Spleen (tissue), 11 donors: ENCODE measurements at regions not wholly inside any gene's neighbourhood (a gene's known extent, or its start where the extent isn't known, plus 50 kb on each side); places are given as distances from the start of the nearest gene placed in this dataset.

Experiments
- DNase-seq: peaks from one replicate; pipeline ENCODE4 v3.0.0-alpha.2; 2020
- H3K27ac ChIP-seq, 8 donors: fragments of 200-600 bp; sonication (generic) in 7 of 8; 1 replicate in 4 of 8; 2 replicates in 4 of 8; pipeline versions ENCODE4 v1.5.0 to v1.8.0; 2016 to 2021; ENCODE audit warnings: inconsistent platforms in 4 of 8, mild to moderate bottlenecking in 4 of 8, moderate library complexity in 1 of 8
- H3K27me3 ChIP-seq, 7 donors: fragments of 200-600 bp; sonication (generic) in 6 of 7; replicated peaks in 1 of 7; 1 replicate in 4 of 7; 2 replicates in 3 of 7; pipeline versions ENCODE4 v1.5.0 to v1.8.0; 2016 to 2021; ENCODE audit warnings: inconsistent platforms in 3 of 7, mild to moderate bottlenecking in 1 of 7
- H3K36me3 ChIP-seq, 6 donors: fragments of 200-600 bp; sonication (generic) in 5 of 6; 1 replicate in 4 of 6; 2 replicates in 2 of 6; pipeline versions ENCODE4 v1.5.0 to v1.8.0; 2016 to 2021; ENCODE audit warnings: inconsistent platforms in 2 of 6
- H3K4me1 ChIP-seq, 6 donors: fragments of 200-600 bp; sonication (generic) in 5 of 6; 1 replicate in 3 of 6; 2 replicates in 3 of 6; pipeline versions ENCODE4 v1.5.0 to v1.8.0; 2016 to 2021; ENCODE audit warnings: inconsistent platforms in 3 of 6
- H3K4me3 ChIP-seq, 8 donors: fragments of 200-600 bp; sonication (generic) in 7 of 8; 1 replicate in 4 of 8; 2 replicates in 4 of 8; pipeline versions ENCODE4 v1.5.0 to v1.8.0; 2016 to 2021; ENCODE audit warnings: inconsistent platforms in 4 of 8, mild to moderate bottlenecking in 4 of 8, moderate library complexity in 2 of 8
- H3K9me3 ChIP-seq, 8 donors: fragments of 200-600 bp; sonication (generic) in 7 of 8; 1 replicate in 4 of 8; 2 replicates in 4 of 8; pipeline versions ENCODE4 v1.5.0 to v1.8.0; 2016 to 2021; ENCODE audit warnings: inconsistent platforms in 4 of 8
- POLR2A ChIP-seq, 3 donors: fragments of 450-650 bp; IDR thresholded peaks; one replicate each; pipeline ENCODE4 v1.5.1; 2017; ENCODE audit warnings: antibody characterized with exemption in 3 of 3, mild to moderate bottlenecking in 1 of 3
- POLR2AphosphoS5 ChIP-seq, 3 donors: sonication (generic); formaldehyde crosslinking; IDR thresholded peaks; one replicate each; pipeline ENCODE4 v1.5.1; 2017; ENCODE audit warnings: antibody characterized with exemption in 3 of 3
- WGBS, 5 donors: extraction: QIAGEN DNeasy Blood & Tissue Kit in 3 of 5; methylation state at CpG; one replicate each; pipeline versions ENCODE4 v1.1.5 to v1.1.7; 2013 to 2018; 5-methylcytosine and 5-hydroxymethylcytosine counted together
- intact Hi-C: fragments of 100-400 bp; cut with DNase I; formaldehyde crosslinking; loops from one replicate; pipeline ENCODE4 v1.15.0; 2023; ENCODE audit warnings: low total_unique reads
- TF ChIP-seq, protein P1 (sequence below), 11 experiments: fragments of 200-600 bp in 7 of 11; fragments of 450-650 bp in 4 of 11; sonication (generic) in 4 of 11; IDR thresholded peaks in 8 of 11; conservative IDR thresholded peaks in 3 of 11; 1 replicate in 7 of 11; 2 replicates in 4 of 11; pipeline versions ENCODE4 v1.4.0 to v1.8.0; 2016 to 2021; ENCODE audit warnings: antibody characterized with exemption in 11 of 11, inconsistent platforms in 4 of 11, mild to moderate bottlenecking in 1 of 11
- donor health status: healthy with polysubstance abuse.
- donor health status: DM: no; HTN: no; CAD: no; lungs with moderate emphysema.
- donor health status: DM: no; HTN: no; CAD: no.
- donor health status: Bipolar disorder and iron deficiency.
- donor health status: healthy.
- donor health status: DM: no; HTN: no; CAD: no.
- donor health status: DM: yes; HTN: yes; CAD: no.

GRCh38 chr3:76645724-76646123, 394.2 kb upstream of the ROBO2 start:
- H3K4me1 ChIP-seq: no peaks in the 10 kb centered on the region
- TF ChIP-seq, protein P1, sequence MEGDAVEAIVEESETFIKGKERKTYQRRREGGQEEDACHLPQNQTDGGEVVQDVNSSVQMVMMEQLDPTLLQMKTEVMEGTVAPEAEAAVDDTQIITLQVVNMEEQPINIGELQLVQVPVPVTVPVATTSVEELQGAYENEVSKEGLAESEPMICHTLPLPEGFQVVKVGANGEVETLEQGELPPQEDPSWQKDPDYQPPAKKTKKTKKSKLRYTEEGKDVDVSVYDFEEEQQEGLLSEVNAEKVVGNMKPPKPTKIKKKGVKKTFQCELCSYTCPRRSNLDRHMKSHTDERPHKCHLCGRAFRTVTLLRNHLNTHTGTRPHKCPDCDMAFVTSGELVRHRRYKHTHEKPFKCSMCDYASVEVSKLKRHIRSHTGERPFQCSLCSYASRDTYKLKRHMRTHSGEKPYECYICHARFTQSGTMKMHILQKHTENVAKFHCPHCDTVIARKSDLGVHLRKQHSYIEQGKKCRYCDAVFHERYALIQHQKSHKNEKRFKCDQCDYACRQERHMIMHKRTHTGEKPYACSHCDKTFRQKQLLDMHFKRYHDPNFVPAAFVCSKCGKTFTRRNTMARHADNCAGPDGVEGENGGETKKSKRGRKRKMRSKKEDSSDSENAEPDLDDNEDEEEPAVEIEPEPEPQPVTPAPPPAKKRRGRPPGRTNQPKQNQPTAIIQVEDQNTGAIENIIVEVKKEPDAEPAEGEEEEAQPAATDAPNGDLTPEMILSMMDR (IDR thresholded peaks at IDR 0.05 in 8 of 11, conservative IDR thresholded peaks at IDR 0.05 in 3 of 11): no peak
- TF ChIP-seq POLR2A (IDR thresholded peaks at IDR 0.05) (no peak), POLR2AphosphoS5 (IDR thresholded peaks at IDR 0.05) (no peak)
- WGBS, 5 donors: 85 to 92% (median 89%) methylated on average over 2 of the region's 2 CpGs
- no peak overlapping the region for H3K4me3 ChIP-seq
- H3K36me3 ChIP-seq: no peaks in the 10 kb centered on the region
- no peak for DNase-seq
- H3K9me3 ChIP-seq: peaks cover 0 to 6% (median 0%) of the 10 kb centered on the region in 8 donors
- H3K27ac ChIP-seq: no peak overlapping the region
- H3K27me3 ChIP-seq: no peaks in the 10 kb centered on the region
- intact Hi-C loops: no loop called here

- H3K9me3 ChIP-seq: peaks cover 0 to 6% (median 0%) of the 10 kb centered on the region in 8 donors
- 76 to 81% (median 77%) methylated on average over 13 of the region's 13 CpGs for WGBS, 5 donors
- no peaks in the 10 kb centered on the region for H3K27me3 ChIP-seq
- no peaks in the 10 kb centered on the region for H3K36me3 ChIP-seq
- intact Hi-C loops: no loop called here
- H3K4me1 ChIP-seq: no peaks in the 10 kb centered on the region
- TF ChIP-seq, protein P1 (IDR thresholded peaks at IDR 0.05 in 8 of 11, conservative IDR thresholded peaks at IDR 0.05 in 3 of 11): no peak
- no peak for TF ChIP-seq POLR2A (IDR thresholded peaks at IDR 0.05)
- TF ChIP-seq POLR2AphosphoS5 (IDR thresholded peaks at IDR 0.05): no peak
- H3K4me3 ChIP-seq: no peak overlapping the region
- DNase-seq: no peak
- H3K27ac ChIP-seq: no peak overlapping the region
These were observed 392.9 kb upstream of the ROBO2 start for GRCh38 chr3:76646921-76647562.

GRCh38 chr3:76651784-76652183, 388.1 kb upstream of the ROBO2 start:
- Histone ChIP-seq H3K4me3 (no peak overlapping the region), H3K36me3 (no peaks in the 10 kb centered on the region), H3K9me3 (no peaks in the 10 kb centered on the region), H3K27ac (no peak overlapping the region), H3K27me3 (no peaks in the 10 kb centered on the region), H3K4me1 (no peaks in the 10 kb centered on the region)
- no peak for DNase-seq
- intact Hi-C loops: no loop called here
- TF ChIP-seq, protein P1 (IDR thresholded peaks at IDR 0.05 in 8 of 11, conservative IDR thresholded peaks at IDR 0.05 in 3 of 11): no peak
- TF ChIP-seq POLR2AphosphoS5 (IDR thresholded peaks at IDR 0.05): no peak
- TF ChIP-seq POLR2A (IDR thresholded peaks at IDR 0.05): no peak
- 62 to 87% (median 82%) methylated on average over 1 of the region's 1 CpG for WGBS, 5 donors

DNA sequence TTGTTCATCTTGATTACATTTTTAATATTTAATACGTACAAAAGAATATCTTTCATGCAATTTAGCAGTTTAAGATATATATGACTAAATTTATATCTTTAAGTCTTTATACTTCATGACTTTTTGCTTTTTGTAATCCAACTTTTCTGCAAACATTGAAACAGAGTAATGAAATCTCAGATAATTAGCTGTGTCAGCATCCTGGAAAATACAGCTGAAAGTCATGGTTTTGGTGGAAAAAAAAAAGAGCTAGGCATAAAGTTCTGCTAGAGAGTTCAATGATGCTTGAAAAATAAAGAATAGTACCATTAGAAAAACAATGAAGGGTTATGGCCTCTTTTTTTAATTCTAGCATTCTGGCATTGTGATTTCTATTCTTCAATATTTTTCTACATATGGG, 387.4 kb upstream of the ROBO2 start:
- no peak overlapping the region for H3K4me3 ChIP-seq
- no peaks in the 10 kb centered on the region for H3K4me1 ChIP-seq
- H3K27ac ChIP-seq: no peak overlapping the region
- DNase-seq: no peak
- no peaks in the 10 kb centered on the region for H3K9me3 ChIP-seq
- intact Hi-C loops: no loop called here
- no peaks in the 10 kb centered on the region for H3K36me3 ChIP-seq
- TF ChIP-seq POLR2A (IDR thresholded peaks at IDR 0.05) (no peak), POLR2AphosphoS5 (IDR thresholded peaks at IDR 0.05) (no peak)
- TF ChIP-seq, protein P1 (IDR thresholded peaks at IDR 0.05 in 8 of 11, conservative IDR thresholded peaks at IDR 0.05 in 3 of 11): no peak
- no peaks in the 10 kb centered on the region for H3K27me3 ChIP-seq
- whole genome bisulfite sequencing, 5 donors: 74 to 85% (median 76%) methylated on average over 1 of the region's 1 CpG
